Right forelimb (tissue), 1 donor: ENCODE measurements at regions not wholly inside any gene's neighbourhood (a gene's known extent, or its start where the extent isn't known, plus 50 kb on each side); places are given as distances from the start of the nearest gene placed in this dataset.
A peak's percentile ranks its signal among the peaks of the same experiment; 100 is the strongest.

Source experiments
- DNase-seq: peaks from one replicate; pipeline ENCODE4 v3.0.0-alpha.2; 2018

- no peak for DNase-seq
Measured at GRCh38 chr9:91141407-91141965, 220.2 kb downstream of the AUH start.

GRCh38 chr9:91143162-91143561 is 218.6 kb downstream of the AUH start:
- DNase-seq, result no peak

- no peak for DNase-seq
Measured at GRCh38 chr9:91143642-91144041, 218.1 kb downstream of the AUH start.

- DNase-seq, result no peak
Measured at GRCh38 chr9:91144769-91145168, 216.9 kb downstream of the AUH start.

GRCh38 chr9:91145496-91145895 is 216.2 kb downstream of the AUH start:
- no peak for DNase-seq

- DNase-seq, result no peak
Measured at GRCh38 chr9:91146391-91147019, 215.2 kb downstream of the AUH start.

- DNase-seq, result no peak
Measured at GRCh38 chr9:91147079-91147708, 214.5 kb downstream of the AUH start.

GRCh38 chr9:91148306-91148705 is 213.4 kb downstream of the AUH start:
- DNase-seq, result no peak

GRCh38 chr9:91150273-91150997 is 211.3 kb downstream of the AUH start:
- no peak for DNase-seq

GRCh38 chr9:91150998-91151717 is 210.6 kb downstream of the AUH start:
- no peak for DNase-seq

GRCh38 chr9:91151718-91152095 is 210.0 kb downstream of the AUH start:
- no peak for DNase-seq

GRCh38 chr9:91154686-91155085 is 207.0 kb downstream of the AUH start:
- DNase-seq, result no peak

- DNase-seq, result no peak
Measured at GRCh38 chr9:91155181-91155580, 206.5 kb downstream of the AUH start.

- DNase-seq, result no peak
Measured at GRCh38 chr9:91155746-91156376, 205.9 kb downstream of the AUH start.

GRCh38 chr9:91156451-91157234 is 205.1 kb downstream of the AUH start:
- no peak for DNase-seq

GRCh38 chr9:91157883-91158282 is 203.8 kb downstream of the AUH start:
- no peak for DNase-seq

GRCh38 chr9:91158286-91158685 is 203.4 kb downstream of the AUH start:
- DNase-seq, result no peak

- no peak for DNase-seq
Measured at GRCh38 chr9:91158946-91159345, 202.8 kb downstream of the AUH start.

GRCh38 chr9:91159664-91160121 is 202.0 kb downstream of the AUH start:
- peak; percentile 62 for DNase-seq

GRCh38 chr9:91160181-91160580 is 201.5 kb downstream of the AUH start:
- no peak for DNase-seq

GRCh38 chr9:91160599-91161464 is 200.9 kb downstream of the AUH start:
- DNase-seq, result no peak
